GM10266 (cell line): ENCODE measurements at regions not wholly inside any gene's neighbourhood (a gene's known extent, or its start where the extent isn't known, plus 50 kb on each side); places are given as distances from the start of the nearest gene placed in this dataset.

Source experiments
- DNase-seq: peaks from one replicate; pipeline ENCODE4 v3.0.0; 2012; ENCODE audit errors: extremely low spot score
- CTCF ChIP-seq: IDR thresholded peaks from 2 replicates; pipeline ENCODE4 v1.5.1; 2012; ENCODE audit warnings: mild to moderate bottlenecking, low read depth; ENCODE audit not compliant: control insufficient read depth, insufficient read depth; ENCODE audit errors: missing control alignments

DNA sequence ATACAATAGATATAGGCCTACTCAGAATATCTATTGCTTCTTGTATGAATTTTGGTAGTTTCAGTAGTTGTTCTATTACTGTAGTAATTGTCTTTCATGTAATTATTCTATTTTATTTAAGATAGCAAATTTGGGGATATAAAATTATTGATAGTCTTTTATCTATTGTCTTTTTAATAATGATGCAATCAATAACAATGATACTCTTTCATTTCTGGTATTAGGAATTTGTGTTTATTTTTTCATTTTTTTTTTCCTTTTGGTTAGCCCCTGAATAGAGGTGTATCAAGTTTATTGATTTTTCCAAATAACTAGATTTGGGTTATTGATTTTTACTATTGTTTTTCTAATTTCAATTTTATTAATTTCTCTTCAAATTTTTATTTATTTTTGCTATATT lies 1503.7 kb downstream of the REEP3 start:
- TF ChIP-seq CTCF: no peak
- no peak for DNase-seq

DNA sequence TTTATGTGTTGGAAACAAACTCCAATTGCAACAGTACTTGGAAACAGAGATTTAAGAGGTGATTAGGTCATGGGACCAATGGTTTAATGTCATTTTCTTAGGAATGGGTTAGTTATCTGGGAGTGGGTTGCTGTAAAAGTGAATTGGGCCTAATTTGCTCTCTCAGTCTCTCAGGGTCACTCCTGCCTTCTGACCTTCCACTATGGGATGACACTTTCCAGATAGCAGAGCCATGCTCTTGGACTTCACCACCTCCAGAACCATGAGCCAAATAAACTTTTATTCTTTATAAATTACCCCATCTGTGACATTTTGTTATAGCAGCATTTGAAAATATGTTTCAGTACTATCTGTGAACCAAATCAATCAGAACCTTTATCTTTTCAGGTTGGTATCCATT lies 1509.1 kb downstream of the REEP3 start:
- TF ChIP-seq CTCF: no peak
- DNase-seq: no peak

GRCh38 chr10:65032867-65033769 lies 1511.9 kb downstream of the REEP3 start:
- TF ChIP-seq CTCF: no peak
- DNase-seq: no peak

DNA sequence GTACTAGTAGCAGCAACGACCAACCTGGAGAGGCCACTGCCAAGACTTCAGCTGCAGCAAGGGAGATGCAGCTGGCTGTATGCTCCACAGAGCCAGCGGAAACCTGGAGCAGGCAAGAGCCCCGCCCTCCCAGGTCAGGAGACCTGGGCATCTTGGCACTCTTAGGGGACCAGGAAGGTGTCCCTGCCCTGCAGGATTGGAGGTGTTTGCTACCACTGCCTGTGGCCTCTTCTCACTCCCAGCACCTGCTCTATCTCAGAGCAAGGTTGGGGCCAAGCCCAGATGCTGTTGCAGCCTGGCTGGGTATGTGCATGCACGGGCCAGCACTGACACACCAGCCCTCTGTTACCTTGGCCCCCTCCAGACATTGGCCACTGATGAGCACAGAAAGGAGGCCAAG lies 1512.8 kb downstream of the REEP3 start:
- TF ChIP-seq CTCF: no peak
- no peak for DNase-seq

GRCh38 chr10:65040796-65041195 lies 1519.6 kb downstream of the REEP3 start:
- no peak for DNase-seq
- no peak for TF ChIP-seq CTCF

GRCh38 chr10:65041307-65041706 lies 1520.1 kb downstream of the REEP3 start:
- TF ChIP-seq CTCF: no peak
- DNase-seq: no peak

- DNase-seq: no peak
- TF ChIP-seq CTCF: no peak
Observed at GRCh38 chr10:65042496-65042895, 1521.3 kb downstream of the REEP3 start.
